D721Med (cell line): ENCODE measurements at regions not wholly inside any gene's neighbourhood (a gene's known extent, or its start where the extent isn't known, plus 50 kb on each side); places are given as distances from the start of the nearest gene placed in this dataset.
"Not testable (repeated sequence)": the region's sequence is repeated elsewhere in the genome, so short reads cannot be mapped to it uniquely, and the experiment has no call there.

ENCODE experiments used
- DNase-seq: peaks from one replicate; pipeline ENCODE4 v3.0.0; 2011; ENCODE audit warnings: low spot score; ENCODE audit not compliant: insufficient read length
- FAIRE-seq: peaks from 2 replicates; lab custom pipeline; 2011; peaks lifted over from hg19 to GRCh38; lab: Jason Lieb, UNC
- TF ChIP-seq, protein P1 (sequence below): IDR thresholded peaks from 2 replicates; pipeline ENCODE4 v1.5.1; 2012; ENCODE audit warnings: mild to moderate bottlenecking, control low read depth; ENCODE audit not compliant: insufficient read depth; ENCODE audit errors: missing control alignments

DNA sequence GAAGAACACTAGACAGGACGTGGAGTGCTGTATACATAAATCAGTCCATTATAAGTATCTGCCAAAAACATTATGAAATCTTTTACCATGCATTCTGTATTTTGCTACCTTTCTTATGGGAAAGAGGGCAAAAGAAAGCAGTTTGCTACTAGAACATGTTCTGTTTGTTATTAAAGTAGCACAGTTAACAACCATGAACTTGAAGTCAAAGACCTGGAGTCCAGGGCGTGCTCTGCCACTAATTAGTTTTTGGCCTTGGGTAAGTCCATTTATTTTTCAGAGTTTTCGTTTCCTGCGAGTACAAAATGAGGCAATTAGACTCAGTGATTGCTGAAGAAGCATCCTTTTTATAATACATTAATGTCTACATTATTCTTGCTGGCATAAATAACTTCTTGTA lies 143.3 kb upstream of the AGTR1 start:
- FAIRE-seq (no peak), DNase-seq (no peak)
- TF ChIP-seq, protein P1, sequence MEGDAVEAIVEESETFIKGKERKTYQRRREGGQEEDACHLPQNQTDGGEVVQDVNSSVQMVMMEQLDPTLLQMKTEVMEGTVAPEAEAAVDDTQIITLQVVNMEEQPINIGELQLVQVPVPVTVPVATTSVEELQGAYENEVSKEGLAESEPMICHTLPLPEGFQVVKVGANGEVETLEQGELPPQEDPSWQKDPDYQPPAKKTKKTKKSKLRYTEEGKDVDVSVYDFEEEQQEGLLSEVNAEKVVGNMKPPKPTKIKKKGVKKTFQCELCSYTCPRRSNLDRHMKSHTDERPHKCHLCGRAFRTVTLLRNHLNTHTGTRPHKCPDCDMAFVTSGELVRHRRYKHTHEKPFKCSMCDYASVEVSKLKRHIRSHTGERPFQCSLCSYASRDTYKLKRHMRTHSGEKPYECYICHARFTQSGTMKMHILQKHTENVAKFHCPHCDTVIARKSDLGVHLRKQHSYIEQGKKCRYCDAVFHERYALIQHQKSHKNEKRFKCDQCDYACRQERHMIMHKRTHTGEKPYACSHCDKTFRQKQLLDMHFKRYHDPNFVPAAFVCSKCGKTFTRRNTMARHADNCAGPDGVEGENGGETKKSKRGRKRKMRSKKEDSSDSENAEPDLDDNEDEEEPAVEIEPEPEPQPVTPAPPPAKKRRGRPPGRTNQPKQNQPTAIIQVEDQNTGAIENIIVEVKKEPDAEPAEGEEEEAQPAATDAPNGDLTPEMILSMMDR, result no peak

DNA sequence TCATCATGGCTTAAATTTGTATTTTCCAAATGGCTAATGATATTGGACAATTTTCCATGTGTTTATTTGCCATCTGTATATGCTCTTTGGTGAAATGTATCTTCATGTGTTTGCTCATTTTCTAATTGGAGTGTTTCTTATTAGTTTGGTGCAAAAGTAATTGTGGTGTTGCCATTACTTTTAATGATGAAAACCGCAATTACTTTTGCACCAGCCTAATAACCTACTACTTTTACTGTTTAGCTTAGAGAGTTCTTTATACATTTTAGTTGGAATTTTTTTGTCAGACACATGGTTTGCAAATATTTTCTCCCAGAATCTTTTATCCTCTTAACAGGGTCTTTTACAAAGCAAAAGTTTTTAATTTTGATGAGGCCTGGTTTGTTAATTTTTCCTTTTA lies 141.0 kb upstream of the AGTR1 start:
- DNase-seq, result no peak
- FAIRE-seq, result no peak
- TF ChIP-seq, protein P1, result no peak

DNA sequence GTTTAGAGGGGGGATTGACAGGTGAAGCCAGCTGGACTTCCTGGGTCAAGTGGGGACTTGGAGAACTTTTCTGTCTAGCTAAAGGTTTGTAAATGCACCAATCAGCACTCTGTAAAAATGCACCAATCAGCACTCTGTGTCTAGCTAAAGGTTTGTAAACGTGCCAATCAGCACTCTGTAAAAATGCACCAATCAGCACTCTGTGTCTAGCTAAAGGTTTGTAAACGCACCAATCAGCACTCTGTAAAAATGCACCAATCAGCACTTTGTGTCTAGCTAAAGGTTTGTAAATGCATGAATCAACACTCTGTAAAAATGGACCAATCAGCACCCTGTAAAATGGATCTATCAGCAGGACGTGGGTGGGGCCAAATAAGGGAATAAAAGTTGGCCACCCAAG lies 120.1 kb upstream of the AGTR1 start:
- DNase-seq, FAIRE-seq: not testable (repeated sequence)

GRCh38 chr3:148582126-148582525 lies 115.6 kb upstream of the AGTR1 start:
- TF ChIP-seq, protein P1, result no peak
- DNase-seq (no peak), FAIRE-seq (no peak)

GRCh38 chr3:148583793-148584192 lies 113.9 kb upstream of the AGTR1 start:
- FAIRE-seq (no peak), DNase-seq (no peak)
- TF ChIP-seq, protein P1, result no peak

DNA sequence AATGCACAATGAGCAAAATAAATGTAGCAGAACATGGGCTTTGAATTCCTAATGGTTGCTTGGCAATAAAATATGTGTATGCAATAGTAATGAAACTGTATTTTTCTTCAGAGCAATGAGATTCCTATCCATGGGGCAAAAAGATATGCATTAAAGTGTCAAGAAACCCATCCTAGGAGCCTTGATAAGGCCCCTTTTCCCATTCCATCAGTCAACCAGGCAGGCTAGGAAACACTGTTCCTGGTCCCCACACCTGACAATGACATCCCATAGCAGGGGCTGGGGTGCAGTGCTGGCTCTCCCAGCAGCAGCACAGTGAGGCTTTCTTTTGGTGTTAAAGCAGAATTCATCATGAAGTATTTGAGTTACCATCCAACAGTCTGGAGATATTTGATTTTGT lies 113.3 kb upstream of the AGTR1 start:
- FAIRE-seq (no peak), DNase-seq (no peak)
- TF ChIP-seq, protein P1, result no peak

- TF ChIP-seq, protein P1, result no peak
- FAIRE-seq (no peak), DNase-seq (no peak)
These were observed 111.9 kb upstream of the AGTR1 start for GRCh38 chr3:148585671-148586379.

GRCh38 chr3:148588291-148588690 lies 109.4 kb upstream of the AGTR1 start:
- no peak for FAIRE-seq
- TF ChIP-seq, protein P1, result no peak
- no peak for DNase-seq
